Spleen (tissue), 7 donors: ENCODE measurements at regions not wholly inside any gene's neighbourhood (a gene's known extent, or its start where the extent isn't known, plus 50 kb on each side); places are given as distances from the start of the nearest gene placed in this dataset.

Source experiments
- POLR2A ChIP-seq, 3 donors: fragments of 450-650 bp; IDR thresholded peaks; one replicate each; pipeline ENCODE4 v1.5.1; 2017; ENCODE audit warnings: antibody characterized with exemption in 3 of 3, mild to moderate bottlenecking in 1 of 3
- TF ChIP-seq, protein P1 (sequence below), 11 experiments: fragments of 200-600 bp in 7 of 11; fragments of 450-650 bp in 4 of 11; sonication (generic) in 4 of 11; IDR thresholded peaks in 8 of 11; conservative IDR thresholded peaks in 3 of 11; 1 replicate in 7 of 11; 2 replicates in 4 of 11; pipeline versions ENCODE4 v1.4.0 to v1.8.0; 2016 to 2021; ENCODE audit warnings: antibody characterized with exemption in 11 of 11, inconsistent platforms in 4 of 11, mild to moderate bottlenecking in 1 of 11
- donor health status: DM: no; HTN: no; CAD: no; lungs with moderate emphysema.
- donor health status: DM: no; HTN: no; CAD: no.
- donor health status: DM: no; HTN: no; CAD: no.

DNA sequence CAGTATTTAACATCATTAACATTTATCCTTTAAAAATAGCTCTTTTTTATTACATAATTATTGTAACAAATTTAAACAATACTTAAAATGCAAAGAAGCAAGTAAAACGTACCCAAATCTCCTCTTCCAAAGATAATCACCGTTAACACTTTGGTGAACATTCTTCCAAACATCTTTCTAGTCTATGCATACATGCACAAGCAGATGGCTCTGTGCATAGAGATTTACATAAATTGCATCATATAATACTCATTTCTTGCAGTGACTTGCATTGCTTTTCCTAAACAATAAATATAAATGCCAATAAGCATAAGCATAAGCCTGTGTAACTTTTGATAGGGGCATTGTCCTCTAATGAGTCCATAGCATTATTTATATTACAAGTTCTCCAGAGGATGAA is 89.4 kb upstream of the PALS2 start:
- TF ChIP-seq, protein P1, sequence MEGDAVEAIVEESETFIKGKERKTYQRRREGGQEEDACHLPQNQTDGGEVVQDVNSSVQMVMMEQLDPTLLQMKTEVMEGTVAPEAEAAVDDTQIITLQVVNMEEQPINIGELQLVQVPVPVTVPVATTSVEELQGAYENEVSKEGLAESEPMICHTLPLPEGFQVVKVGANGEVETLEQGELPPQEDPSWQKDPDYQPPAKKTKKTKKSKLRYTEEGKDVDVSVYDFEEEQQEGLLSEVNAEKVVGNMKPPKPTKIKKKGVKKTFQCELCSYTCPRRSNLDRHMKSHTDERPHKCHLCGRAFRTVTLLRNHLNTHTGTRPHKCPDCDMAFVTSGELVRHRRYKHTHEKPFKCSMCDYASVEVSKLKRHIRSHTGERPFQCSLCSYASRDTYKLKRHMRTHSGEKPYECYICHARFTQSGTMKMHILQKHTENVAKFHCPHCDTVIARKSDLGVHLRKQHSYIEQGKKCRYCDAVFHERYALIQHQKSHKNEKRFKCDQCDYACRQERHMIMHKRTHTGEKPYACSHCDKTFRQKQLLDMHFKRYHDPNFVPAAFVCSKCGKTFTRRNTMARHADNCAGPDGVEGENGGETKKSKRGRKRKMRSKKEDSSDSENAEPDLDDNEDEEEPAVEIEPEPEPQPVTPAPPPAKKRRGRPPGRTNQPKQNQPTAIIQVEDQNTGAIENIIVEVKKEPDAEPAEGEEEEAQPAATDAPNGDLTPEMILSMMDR (IDR thresholded peaks at IDR 0.05 in 8 of 11, conservative IDR thresholded peaks at IDR 0.05 in 3 of 11): no peak
- TF ChIP-seq POLR2A (IDR thresholded peaks at IDR 0.05): no peak
